Liver (tissue), 8 donors: ENCODE measurements at regions not wholly inside any gene's neighbourhood (a gene's known extent, or its start where the extent isn't known, plus 50 kb on each side); places are given as distances from the start of the nearest gene placed in this dataset.

ENCODE experiments used
- DNase-seq: peaks from one replicate; pipeline ENCODE4 v3.0.0-alpha.2; 2017; ENCODE audit warnings: low spot score
- H3K27ac ChIP-seq, 2 donors: one replicate each; pipeline ENCODE4 v1.7.0; 2013; ENCODE audit warnings: inconsistent platforms in 2 of 2, low read length in 2 of 2, control low read depth in 1 of 2, low read depth in 1 of 2, mild to moderate bottlenecking in 1 of 2
- H3K27me3 ChIP-seq, 4 donors: one replicate each; pipeline versions ENCODE4 v1.6.1 to v1.7.0; 2013; ENCODE audit warnings: low read length in 3 of 4, inconsistent platforms in 1 of 4, mild to moderate bottlenecking in 1 of 4, moderate library complexity in 1 of 4; ENCODE audit not compliant: control insufficient read depth in 4 of 4, insufficient read depth in 4 of 4
- H3K36me3 ChIP-seq, 4 donors: one replicate each; pipeline versions ENCODE4 v1.6.1 to v1.7.0; 2013; ENCODE audit warnings: low read length in 3 of 4, mild to moderate bottlenecking in 3 of 4, low read depth in 1 of 4, moderate library complexity in 1 of 4; ENCODE audit not compliant: control insufficient read depth in 4 of 4, insufficient read depth in 3 of 4
- H3K4me1 ChIP-seq, 4 donors: one replicate each; pipeline versions ENCODE4 v1.6.1 to v1.7.0; 2013; ENCODE audit warnings: low read length in 3 of 4, mild to moderate bottlenecking in 3 of 4, moderate library complexity in 1 of 4; ENCODE audit not compliant: control insufficient read depth in 4 of 4, insufficient read depth in 4 of 4
- H3K4me3 ChIP-seq, 3 donors: one replicate each; pipeline versions ENCODE4 v1.6.1 to v1.7.0; 2013; ENCODE audit warnings: low read length in 3 of 3, control low read depth in 1 of 3, low read depth in 1 of 3, mild to moderate bottlenecking in 1 of 3
- H3K9ac ChIP-seq, 2 donors: one replicate each; pipeline ENCODE4 v1.7.0; 2013; ENCODE audit warnings: low read length in 2 of 2, mild to moderate bottlenecking in 2 of 2, moderate library complexity in 2 of 2, control low read depth in 1 of 2, low read depth in 1 of 2
- H3K9me3 ChIP-seq, 4 donors: one replicate each; pipeline versions ENCODE4 v1.6.1 to v1.7.0; 2013; ENCODE audit warnings: low read length in 3 of 4; ENCODE audit not compliant: control insufficient read depth in 4 of 4
- ATF3 ChIP-seq: IDR thresholded peaks from 2 replicates; pipeline ENCODE4 v1.6.1; 2016; ENCODE audit warnings: antibody characterized with exemption
- EGR1 ChIP-seq, 2 donors: IDR thresholded peaks; 2 replicates each; pipeline ENCODE4 v1.6.1; 2016 to 2018; ENCODE audit warnings: antibody characterized with exemption in 2 of 2, low read depth in 2 of 2
- FOXA2 ChIP-seq: IDR thresholded peaks from 2 replicates; pipeline ENCODE4 v1.6.1; 2016; ENCODE audit warnings: antibody characterized with exemption
- GABPA ChIP-seq, 2 donors: IDR thresholded peaks in 1 of 2; conservative IDR thresholded peaks in 1 of 2; 2 replicates each; pipeline ENCODE4 v1.6.1; 2016; ENCODE audit warnings: antibody characterized with exemption in 2 of 2, mild to moderate bottlenecking in 1 of 2, moderate library complexity in 1 of 2
- HNF4A ChIP-seq, 2 donors: conservative IDR thresholded peaks; 2 replicates each; pipeline ENCODE4 v1.6.1; 2016; ENCODE audit warnings: antibody characterized with exemption in 2 of 2, mild to moderate bottlenecking in 2 of 2
- HNF4G ChIP-seq: IDR thresholded peaks from 2 replicates; pipeline ENCODE4 v1.6.1; 2016; ENCODE audit warnings: antibody characterized with exemption
- JUND ChIP-seq, 2 donors: IDR thresholded peaks; 2 replicates each; pipeline ENCODE4 v1.6.1; 2016; ENCODE audit warnings: antibody characterized with exemption in 2 of 2
- NR2F2 ChIP-seq: IDR thresholded peaks from 2 replicates; pipeline ENCODE4 v1.6.1; 2016; ENCODE audit warnings: antibody characterized with exemption
- RAD21 ChIP-seq, 2 donors: IDR thresholded peaks; 2 replicates each; pipeline ENCODE4 v1.6.1; 2016; ENCODE audit warnings: antibody characterized with exemption in 2 of 2, mild to moderate bottlenecking in 2 of 2
- REST ChIP-seq: IDR thresholded peaks from 2 replicates; pipeline ENCODE4 v1.6.1; 2016; ENCODE audit warnings: antibody characterized with exemption, mild to moderate bottlenecking
- RXRA ChIP-seq, 2 donors: IDR thresholded peaks; 2 replicates each; pipeline ENCODE4 v1.6.1; 2017 to 2018; ENCODE audit warnings: antibody characterized with exemption in 2 of 2, mild to moderate bottlenecking in 1 of 2
- SP1 ChIP-seq: IDR thresholded peaks from 2 replicates; pipeline ENCODE4 v1.6.1; 2018; ENCODE audit warnings: antibody characterized with exemption, mild to moderate bottlenecking
- TAF1 ChIP-seq: conservative IDR thresholded peaks from 2 replicates; pipeline ENCODE4 v1.6.1; 2016; ENCODE audit warnings: antibody characterized with exemption, mild to moderate bottlenecking
- YY1 ChIP-seq: IDR thresholded peaks from 2 replicates; pipeline ENCODE4 v1.6.1; 2016; ENCODE audit warnings: antibody characterized with exemption, mild to moderate bottlenecking
- ZBTB33 ChIP-seq: IDR thresholded peaks from 2 replicates; pipeline ENCODE4 v1.6.1; 2016; ENCODE audit warnings: antibody characterized with exemption
- WGBS: extraction: QIAGEN DNeasy Blood & Tissue Kit; methylation state at CpG from one replicate; pipeline ENCODE4 v1.1.7; 2013; 5-methylcytosine and 5-hydroxymethylcytosine counted together
- TF ChIP-seq, protein P1 (sequence below): fragments of 150-350 bp; IDR thresholded peaks from 2 replicates; pipeline ENCODE4 v1.5.1; 2017; ENCODE audit warnings: improper control_type of control experiment, low read depth, low read length; ENCODE audit not compliant: missing input control
- TF ChIP-seq, protein P2 (sequence below): IDR thresholded peaks from 2 replicates; pipeline ENCODE4 v1.6.1; 2016; ENCODE audit warnings: antibody characterized with exemption
- donor health status: healthy.
- donor health status: healthy.
- donor health status: healthy.
- donor health status: healthy.
- donor health status: healthy.

- 26% methylated on average over 1 of the region's 1 CpG for WGBS
- no peak for DNase-seq
Measured at GRCh38 chr1:117770981-117771531, 158.4 kb downstream of the GDAP2 start.

More at GRCh38 chr1:117770981-117771531, 158.4 kb downstream of the GDAP2 start:
- no peak overlapping the region for H3K27ac ChIP-seq
- H3K4me1 ChIP-seq, result no peaks in the 10 kb centered on the region
- H3K9me3 ChIP-seq, result peaks cover 2 to 15% (median 11%) of the 10 kb centered on the region in 4 donors
- TF ChIP-seq, protein P1, sequence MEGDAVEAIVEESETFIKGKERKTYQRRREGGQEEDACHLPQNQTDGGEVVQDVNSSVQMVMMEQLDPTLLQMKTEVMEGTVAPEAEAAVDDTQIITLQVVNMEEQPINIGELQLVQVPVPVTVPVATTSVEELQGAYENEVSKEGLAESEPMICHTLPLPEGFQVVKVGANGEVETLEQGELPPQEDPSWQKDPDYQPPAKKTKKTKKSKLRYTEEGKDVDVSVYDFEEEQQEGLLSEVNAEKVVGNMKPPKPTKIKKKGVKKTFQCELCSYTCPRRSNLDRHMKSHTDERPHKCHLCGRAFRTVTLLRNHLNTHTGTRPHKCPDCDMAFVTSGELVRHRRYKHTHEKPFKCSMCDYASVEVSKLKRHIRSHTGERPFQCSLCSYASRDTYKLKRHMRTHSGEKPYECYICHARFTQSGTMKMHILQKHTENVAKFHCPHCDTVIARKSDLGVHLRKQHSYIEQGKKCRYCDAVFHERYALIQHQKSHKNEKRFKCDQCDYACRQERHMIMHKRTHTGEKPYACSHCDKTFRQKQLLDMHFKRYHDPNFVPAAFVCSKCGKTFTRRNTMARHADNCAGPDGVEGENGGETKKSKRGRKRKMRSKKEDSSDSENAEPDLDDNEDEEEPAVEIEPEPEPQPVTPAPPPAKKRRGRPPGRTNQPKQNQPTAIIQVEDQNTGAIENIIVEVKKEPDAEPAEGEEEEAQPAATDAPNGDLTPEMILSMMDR, result no peak
- TF ChIP-seq EGR1 (IDR thresholded peaks at IDR 0.05; ENCODE audit: low read depth in 2 of 2), result no peak
- TF ChIP-seq SP1, result no peak
- no peak for TF ChIP-seq FOXA2
- no peak for TF ChIP-seq GABPA (IDR thresholded peaks at IDR 0.05 in 1 of 2, conservative IDR thresholded peaks at IDR 0.05 in 1 of 2)
- no peak for TF ChIP-seq REST
- no peak for TF ChIP-seq RAD21 (IDR thresholded peaks at IDR 0.05)
- no peak for TF ChIP-seq RXRA (IDR thresholded peaks at IDR 0.05)
- no peak for TF ChIP-seq HNF4A (conservative IDR thresholded peaks at IDR 0.05)
- no peak for TF ChIP-seq YY1
- TF ChIP-seq HNF4G, result no peak
- TF ChIP-seq NR2F2, result no peak
- no peak for TF ChIP-seq ATF3
- no peak for TF ChIP-seq TAF1
- no peak for TF ChIP-seq ZBTB33
- TF ChIP-seq JUND (IDR thresholded peaks at IDR 0.05), result no peak
- TF ChIP-seq, protein P2, sequence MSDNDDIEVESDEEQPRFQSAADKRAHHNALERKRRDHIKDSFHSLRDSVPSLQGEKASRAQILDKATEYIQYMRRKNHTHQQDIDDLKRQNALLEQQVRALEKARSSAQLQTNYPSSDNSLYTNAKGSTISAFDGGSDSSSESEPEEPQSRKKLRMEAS, result no peak
- H3K36me3 ChIP-seq, result no peaks in the 10 kb centered on the region
- H3K4me3 ChIP-seq, result no peak overlapping the region
- H3K27me3 ChIP-seq, result peaks cover 0 to 5% (median 0%) of the 10 kb centered on the region in 4 donors
- no peak overlapping the region for H3K9ac ChIP-seq
